IPS-15b (cell line): ENCODE measurements at regions not wholly inside any gene's neighbourhood (a gene's known extent, or its start where the extent isn't known, plus 50 kb on each side); places are given as distances from the start of the nearest gene placed in this dataset.

Experiments
- H3K27me3 ChIP-seq: one replicate; pipeline ENCODE4 v1.6.1; 2013; ENCODE audit warnings: low read length; ENCODE audit not compliant: control insufficient read depth, insufficient read depth
- H3K36me3 ChIP-seq: one replicate; pipeline ENCODE4 v1.6.1; 2013; ENCODE audit warnings: low read length; ENCODE audit not compliant: control insufficient read depth, insufficient read depth
- H3K4me1 ChIP-seq: one replicate; pipeline ENCODE4 v1.6.1; 2013; ENCODE audit warnings: mild to moderate bottlenecking, low read length; ENCODE audit not compliant: control insufficient read depth, insufficient read depth
- H3K4me3 ChIP-seq: one replicate; pipeline ENCODE4 v1.5.1; 2013; ENCODE audit warnings: low read depth, low read length
- H3K9ac ChIP-seq: one replicate; pipeline ENCODE4 v1.6.1; 2013; ENCODE audit warnings: low read depth, mild to moderate bottlenecking, low read length
- H3K9me3 ChIP-seq: one replicate; pipeline ENCODE4 v1.6.1; 2013; ENCODE audit warnings: mild to moderate bottlenecking, low read length; ENCODE audit not compliant: control insufficient read depth, insufficient read depth

GRCh38 chr9:13484186-13484585 is 204.7 kb upstream of the MPDZ start:
- H3K9me3 ChIP-seq = no peaks in the 10 kb centered on the region
- H3K9ac ChIP-seq = no peak overlapping the region
- no peaks in the 10 kb centered on the region for H3K27me3 ChIP-seq
- H3K4me1 ChIP-seq = no peaks in the 10 kb centered on the region
- no peak overlapping the region for H3K4me3 ChIP-seq
- no peaks in the 10 kb centered on the region for H3K36me3 ChIP-seq

GRCh38 chr9:13481274-13481673 is 201.8 kb upstream of the MPDZ start:
- no peaks in the 10 kb centered on the region for H3K4me1 ChIP-seq
- no peak overlapping the region for H3K4me3 ChIP-seq
- H3K36me3 ChIP-seq = no peaks in the 10 kb centered on the region
- no peaks in the 10 kb centered on the region for H3K9me3 ChIP-seq
- H3K9ac ChIP-seq = no peak overlapping the region
- H3K27me3 ChIP-seq = no peaks in the 10 kb centered on the region

- no peak overlapping the region for H3K9ac ChIP-seq
- no peaks in the 10 kb centered on the region for H3K27me3 ChIP-seq
- H3K9me3 ChIP-seq = no peaks in the 10 kb centered on the region
- no peaks in the 10 kb centered on the region for H3K36me3 ChIP-seq
- no peak overlapping the region for H3K4me3 ChIP-seq
- no peaks in the 10 kb centered on the region for H3K4me1 ChIP-seq
Observed at GRCh38 chr9:13480693-13481092, 201.2 kb upstream of the MPDZ start.

GRCh38 chr9:13479096-13479495 is 199.6 kb upstream of the MPDZ start:
- H3K4me1 ChIP-seq = no peaks in the 10 kb centered on the region
- no peak overlapping the region for H3K4me3 ChIP-seq
- H3K36me3 ChIP-seq = no peaks in the 10 kb centered on the region
- H3K9me3 ChIP-seq = no peaks in the 10 kb centered on the region
- H3K9ac ChIP-seq = no peak overlapping the region
- no peaks in the 10 kb centered on the region for H3K27me3 ChIP-seq

GRCh38 chr9:13478639-13479038 is 199.1 kb upstream of the MPDZ start:
- Histone ChIP-seq H3K27me3 (no peaks in the 10 kb centered on the region), H3K4me1 (no peaks in the 10 kb centered on the region), H3K4me3 (no peak overlapping the region), H3K36me3 (no peaks in the 10 kb centered on the region), H3K9me3 (no peaks in the 10 kb centered on the region), H3K9ac (no peak overlapping the region)

- no peak overlapping the region for H3K9ac ChIP-seq
- no peaks in the 10 kb centered on the region for H3K4me1 ChIP-seq
- H3K9me3 ChIP-seq = no peaks in the 10 kb centered on the region
- no peak overlapping the region for H3K4me3 ChIP-seq
- H3K27me3 ChIP-seq = no peaks in the 10 kb centered on the region
- no peaks in the 10 kb centered on the region for H3K36me3 ChIP-seq
Observed at GRCh38 chr9:13478160-13478559, 198.7 kb upstream of the MPDZ start.

GRCh38 chr9:13470836-13471235 is 191.3 kb upstream of the MPDZ start:
- Histone ChIP-seq H3K4me3 (no peak overlapping the region), H3K9ac (no peak overlapping the region), H3K9me3 (no peaks in the 10 kb centered on the region), H3K27me3 (no peaks in the 10 kb centered on the region), H3K4me1 (no peaks in the 10 kb centered on the region), H3K36me3 (no peaks in the 10 kb centered on the region)

GRCh38 chr9:13467157-13467556 is 187.7 kb upstream of the MPDZ start:
- H3K9ac ChIP-seq = no peak overlapping the region
- no peak overlapping the region for H3K4me3 ChIP-seq
- no peaks in the 10 kb centered on the region for H3K27me3 ChIP-seq
- no peaks in the 10 kb centered on the region for H3K9me3 ChIP-seq
- no peaks in the 10 kb centered on the region for H3K36me3 ChIP-seq
- H3K4me1 ChIP-seq = no peaks in the 10 kb centered on the region

GRCh38 chr9:13461414-13461991 is 182.0 kb upstream of the MPDZ start:
- H3K4me1 ChIP-seq = no peaks in the 10 kb centered on the region
- H3K9ac ChIP-seq = no peak overlapping the region
- no peaks in the 10 kb centered on the region for H3K9me3 ChIP-seq
- no peaks in the 10 kb centered on the region for H3K36me3 ChIP-seq
- H3K4me3 ChIP-seq = no peak overlapping the region
- H3K27me3 ChIP-seq = no peaks in the 10 kb centered on the region

- H3K9ac ChIP-seq = no peak overlapping the region
- no peaks in the 10 kb centered on the region for H3K36me3 ChIP-seq
- H3K4me3 ChIP-seq = no peak overlapping the region
Observed at GRCh38 chr9:13459071-13459470, 179.6 kb upstream of the MPDZ start.

GRCh38 chr9:13457795-13458194 is 178.3 kb upstream of the MPDZ start:
- Histone ChIP-seq H3K9ac (no peak overlapping the region), H3K4me3 (no peak overlapping the region)

More at GRCh38 chr9:13459071-13459470, 179.6 kb upstream of the MPDZ start:
- Histone ChIP-seq H3K27me3 (no peaks in the 10 kb centered on the region), H3K9me3 (no peaks in the 10 kb centered on the region), H3K4me1 (no peaks in the 10 kb centered on the region)

GRCh38 chr9:13450723-13451122 is 171.2 kb upstream of the MPDZ start:
- H3K36me3 ChIP-seq = no peaks in the 10 kb centered on the region
- H3K9me3 ChIP-seq = no peaks in the 10 kb centered on the region
- H3K4me3 ChIP-seq = no peak overlapping the region
- no peaks in the 10 kb centered on the region for H3K4me1 ChIP-seq
- H3K9ac ChIP-seq = no peak overlapping the region
- H3K27me3 ChIP-seq = no peaks in the 10 kb centered on the region

More at GRCh38 chr9:13457795-13458194, 178.3 kb upstream of the MPDZ start:
- no peaks in the 10 kb centered on the region for H3K9me3 ChIP-seq
- no peaks in the 10 kb centered on the region for H3K4me1 ChIP-seq
- H3K36me3 ChIP-seq = no peaks in the 10 kb centered on the region
- no peaks in the 10 kb centered on the region for H3K27me3 ChIP-seq
